ENCODE measurements at regions not wholly inside any gene's neighbourhood (a gene's known extent, or its start where the extent isn't known, plus 50 kb on each side); places are given as distances from the start of the nearest gene placed in this dataset.

DNA sequence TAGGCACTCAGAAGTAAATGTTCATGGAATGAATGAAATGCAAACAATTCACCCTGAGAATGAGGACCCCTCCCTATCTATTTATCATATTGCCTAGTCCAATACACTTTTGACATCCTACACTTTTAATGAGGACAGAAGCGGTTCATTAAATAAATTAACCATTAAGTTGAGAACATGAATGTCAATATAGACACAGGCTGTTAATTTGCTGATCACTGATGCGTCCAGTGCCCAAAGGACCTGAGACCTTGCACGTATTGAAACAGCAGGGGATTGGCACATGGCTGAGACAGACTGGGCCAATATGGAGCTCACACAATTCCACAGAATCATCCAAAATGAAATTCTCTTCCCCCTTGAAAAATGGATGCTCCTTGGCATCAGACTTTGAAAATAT is 430.0 kb downstream of the SLC4A3 start:
- no peak for DNase-seq (ENCODE audit: unreplicated experiment)
- Mint-ChIP-seq H3K4me1 (ENCODE audit: insufficient read depth, unreplicated experiment) (no peaks in the 10 kb centered on the region), H3K27me3 (ENCODE audit: insufficient read depth, unreplicated experiment) (no peaks in the 10 kb centered on the region), H3K36me3 (ENCODE audit: insufficient read depth, unreplicated experiment) (no peaks in the 10 kb centered on the region), H3K9me3 (ENCODE audit: unreplicated experiment) (peaks cover 6% of the 10 kb centered on the region), H3K4me3 (ENCODE audit: unreplicated experiment) (no peak overlapping the region), H3K27ac (ENCODE audit: low read depth, unreplicated experiment) (no peak overlapping the region)
- CTCF ChIA-PET = no interaction called here
- intact Hi-C loops (cut with micrococcal nuclease) = no loop called here
- POLR2A ChIA-PET = no interaction called here
- BruUV-seq (replicated peaks) = no TSS peak
- TF ChIP-seq, protein P1, sequence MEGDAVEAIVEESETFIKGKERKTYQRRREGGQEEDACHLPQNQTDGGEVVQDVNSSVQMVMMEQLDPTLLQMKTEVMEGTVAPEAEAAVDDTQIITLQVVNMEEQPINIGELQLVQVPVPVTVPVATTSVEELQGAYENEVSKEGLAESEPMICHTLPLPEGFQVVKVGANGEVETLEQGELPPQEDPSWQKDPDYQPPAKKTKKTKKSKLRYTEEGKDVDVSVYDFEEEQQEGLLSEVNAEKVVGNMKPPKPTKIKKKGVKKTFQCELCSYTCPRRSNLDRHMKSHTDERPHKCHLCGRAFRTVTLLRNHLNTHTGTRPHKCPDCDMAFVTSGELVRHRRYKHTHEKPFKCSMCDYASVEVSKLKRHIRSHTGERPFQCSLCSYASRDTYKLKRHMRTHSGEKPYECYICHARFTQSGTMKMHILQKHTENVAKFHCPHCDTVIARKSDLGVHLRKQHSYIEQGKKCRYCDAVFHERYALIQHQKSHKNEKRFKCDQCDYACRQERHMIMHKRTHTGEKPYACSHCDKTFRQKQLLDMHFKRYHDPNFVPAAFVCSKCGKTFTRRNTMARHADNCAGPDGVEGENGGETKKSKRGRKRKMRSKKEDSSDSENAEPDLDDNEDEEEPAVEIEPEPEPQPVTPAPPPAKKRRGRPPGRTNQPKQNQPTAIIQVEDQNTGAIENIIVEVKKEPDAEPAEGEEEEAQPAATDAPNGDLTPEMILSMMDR (IDR thresholded peaks at IDR 0.05; ENCODE audit: unreplicated experiment) = no peak

DNA sequence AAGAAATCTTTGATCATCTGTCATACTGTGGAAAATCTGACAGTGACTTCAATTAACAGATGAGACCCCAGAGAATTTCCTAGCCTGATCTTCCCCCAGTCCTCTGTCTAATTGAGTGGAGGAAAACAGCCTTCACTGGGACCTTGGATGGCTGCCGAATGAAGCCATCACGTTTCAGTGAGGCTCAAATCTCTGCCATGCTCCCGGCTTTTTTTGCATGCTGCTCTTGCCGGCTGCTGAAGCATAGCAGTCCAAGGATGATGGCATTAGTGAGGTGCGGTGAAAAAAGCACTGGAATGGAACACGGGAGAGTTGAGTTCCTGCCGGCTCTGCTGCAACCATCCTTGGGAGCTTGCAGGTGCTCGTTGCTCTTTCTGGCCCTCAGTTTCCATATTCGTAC is 430.5 kb downstream of the SLC4A3 start:
- H3K27ac Mint-ChIP-seq (ENCODE audit: low read depth, unreplicated experiment) = no peak overlapping the region

DNA sequence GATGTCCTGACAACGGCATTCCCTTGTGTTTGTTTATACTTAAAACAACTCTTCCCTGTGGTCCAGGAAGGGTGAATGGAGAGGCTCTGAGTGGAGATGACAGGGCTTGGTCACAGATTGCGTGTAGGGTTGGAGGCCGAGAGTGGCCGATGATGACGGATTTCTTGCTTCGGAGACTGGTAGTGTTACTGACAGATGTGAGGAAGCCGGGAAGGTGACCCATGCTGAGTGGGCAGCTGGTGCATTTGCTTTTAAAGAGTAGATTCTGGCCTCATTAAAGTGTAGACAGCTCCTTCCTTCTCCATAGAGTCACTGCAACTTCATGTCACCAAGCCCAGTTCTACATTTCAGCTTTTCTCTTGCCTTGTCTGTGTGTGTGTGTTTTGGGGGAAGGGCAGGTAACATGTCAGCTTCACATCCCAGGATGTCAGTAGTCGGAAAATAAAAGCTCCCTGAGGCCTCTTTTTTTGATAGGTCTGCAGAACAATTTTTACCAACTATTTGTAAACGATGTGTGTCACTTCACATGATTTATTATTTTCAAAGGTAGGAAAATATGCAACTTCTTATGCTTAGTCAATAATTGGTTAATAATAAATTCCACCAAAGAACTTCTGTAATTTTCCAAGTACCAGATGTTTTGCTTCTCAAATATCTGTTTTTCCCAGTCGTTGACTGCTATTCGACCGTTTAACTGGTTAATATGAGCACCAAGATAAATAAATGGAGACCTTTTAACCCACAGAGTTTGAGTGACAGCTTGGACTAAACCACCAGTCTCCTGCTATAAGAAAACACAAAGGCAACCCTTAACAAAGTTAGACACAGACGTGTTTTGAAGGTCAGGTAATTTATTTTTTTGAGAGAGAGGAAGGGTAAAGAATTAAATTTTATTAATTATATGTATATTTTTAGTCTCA is 436.9 kb downstream of the SLC4A3 start:
- Mint-ChIP-seq H3K36me3 (ENCODE audit: insufficient read depth, unreplicated experiment) (no peaks in the 10 kb centered on the region), H3K27ac (ENCODE audit: low read depth, unreplicated experiment) (no peak overlapping the region), H3K9me3 (ENCODE audit: unreplicated experiment) (no peaks in the 10 kb centered on the region), H3K27me3 (ENCODE audit: insufficient read depth, unreplicated experiment) (no peaks in the 10 kb centered on the region), H3K4me3 (ENCODE audit: unreplicated experiment) (no peak overlapping the region), H3K4me1 (ENCODE audit: insufficient read depth, unreplicated experiment) (peaks cover 6% of the 10 kb centered on the region)
- TF ChIP-seq, protein P1 (IDR thresholded peaks at IDR 0.05; ENCODE audit: unreplicated experiment) = no peak
- ChIA-PET POLR2A (interaction anchor here (0.9 kb wide), 1 partner anchor 10 kb away, joined by 3 read pairs; no protein-coding TSS in a partner anchor), CTCF (interaction anchor here (0.6 kb wide), 1 partner anchor 18 kb away, joined by 3 read pairs; no protein-coding TSS in a partner anchor)
- intact Hi-C loops (cut with micrococcal nuclease) = no loop called here
- no peak for DNase-seq (ENCODE audit: unreplicated experiment)
- BruUV-seq (replicated peaks) = no TSS peak

More for the DNA sequence above, 430.5 kb downstream of the SLC4A3 start:
- no peaks in the 10 kb centered on the region for H3K36me3 Mint-ChIP-seq (ENCODE audit: insufficient read depth, unreplicated experiment)
- intact Hi-C loops (cut with micrococcal nuclease) = no loop called here
- no TSS peak for BruUV-seq (replicated peaks)
- DNase-seq (ENCODE audit: unreplicated experiment) = no peak
- POLR2A ChIA-PET = no interaction called here
- CTCF ChIA-PET = no interaction called here
- no peaks in the 10 kb centered on the region for H3K4me1 Mint-ChIP-seq (ENCODE audit: insufficient read depth, unreplicated experiment)
- no peaks in the 10 kb centered on the region for H3K27me3 Mint-ChIP-seq (ENCODE audit: insufficient read depth, unreplicated experiment)
- peaks cover 6% of the 10 kb centered on the region for H3K9me3 Mint-ChIP-seq (ENCODE audit: unreplicated experiment)
- TF ChIP-seq, protein P1 (IDR thresholded peaks at IDR 0.05; ENCODE audit: unreplicated experiment) = no peak
- H3K4me3 Mint-ChIP-seq (ENCODE audit: unreplicated experiment) = no peak overlapping the region

DNA sequence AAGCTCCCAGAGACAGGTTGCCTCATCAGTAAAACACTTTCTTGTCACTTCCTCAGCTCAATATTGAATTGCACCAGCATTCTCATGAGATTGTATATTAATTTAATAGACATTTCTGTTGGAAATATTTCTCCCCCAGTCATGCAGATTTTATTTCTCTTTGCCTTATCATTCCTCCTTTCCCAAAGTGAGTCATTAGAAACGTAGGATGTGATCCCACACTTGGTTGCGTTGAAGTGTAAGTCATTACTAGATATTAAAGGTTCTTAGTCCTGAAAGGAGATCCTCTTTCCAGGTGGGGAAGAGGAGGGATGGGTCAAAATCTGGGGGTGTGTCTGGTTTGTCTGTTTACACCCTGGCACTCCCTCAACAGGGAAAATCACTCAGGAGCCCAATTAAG is 438.2 kb downstream of the SLC4A3 start:
- CTCF ChIA-PET = no interaction called here
- Mint-ChIP-seq H3K4me3 (ENCODE audit: unreplicated experiment) (no peak overlapping the region), H3K9me3 (ENCODE audit: unreplicated experiment) (no peaks in the 10 kb centered on the region), H3K27me3 (ENCODE audit: insufficient read depth, unreplicated experiment) (no peaks in the 10 kb centered on the region), H3K36me3 (ENCODE audit: insufficient read depth, unreplicated experiment) (no peaks in the 10 kb centered on the region), H3K27ac (ENCODE audit: low read depth, unreplicated experiment) (no peak overlapping the region), H3K4me1 (ENCODE audit: insufficient read depth, unreplicated experiment) (peaks cover 6% of the 10 kb centered on the region)
- POLR2A ChIA-PET = no interaction called here
- BruUV-seq (replicated peaks) = no TSS peak
- TF ChIP-seq, protein P1 (IDR thresholded peaks at IDR 0.05; ENCODE audit: unreplicated experiment) = no peak
- DNase-seq (ENCODE audit: unreplicated experiment) = no peak
- intact Hi-C loops (cut with micrococcal nuclease) = no loop called here
